ENCODE measurements at regions not wholly inside any gene's neighbourhood (a gene's known extent, or its start where the extent isn't known, plus 50 kb on each side); places are given as distances from the start of the nearest gene placed in this dataset.

DNA sequence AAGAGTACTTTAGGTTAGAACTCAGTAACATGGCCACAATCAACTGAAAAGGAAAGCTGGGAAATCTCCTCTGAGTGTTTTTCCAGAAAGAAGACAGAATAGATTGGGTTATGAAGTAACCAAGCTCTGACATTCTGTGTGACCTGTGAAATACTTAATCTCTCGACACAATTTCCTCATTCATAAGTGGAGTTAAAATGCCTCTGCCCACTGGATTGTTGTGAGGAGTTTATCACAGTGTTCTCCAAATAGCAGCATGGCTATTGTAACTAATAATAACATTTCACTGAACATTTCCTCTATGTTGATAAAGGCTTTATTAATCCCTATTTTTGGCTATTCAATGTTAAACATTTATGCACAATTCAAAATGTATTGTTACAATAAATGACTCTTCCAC lies 311.0 kb downstream of the GABRB2 start:
- no peak for DNase-seq
- no peaks in the 10 kb centered on the region for H3K36me3 ChIP-seq (replicated peaks; ENCODE audit: control insufficient read depth, insufficient read depth, low read length)
- no peak overlapping the region for H3K4me3 ChIP-seq (ENCODE audit: insufficient read depth, low read depth, low read length)

DNA sequence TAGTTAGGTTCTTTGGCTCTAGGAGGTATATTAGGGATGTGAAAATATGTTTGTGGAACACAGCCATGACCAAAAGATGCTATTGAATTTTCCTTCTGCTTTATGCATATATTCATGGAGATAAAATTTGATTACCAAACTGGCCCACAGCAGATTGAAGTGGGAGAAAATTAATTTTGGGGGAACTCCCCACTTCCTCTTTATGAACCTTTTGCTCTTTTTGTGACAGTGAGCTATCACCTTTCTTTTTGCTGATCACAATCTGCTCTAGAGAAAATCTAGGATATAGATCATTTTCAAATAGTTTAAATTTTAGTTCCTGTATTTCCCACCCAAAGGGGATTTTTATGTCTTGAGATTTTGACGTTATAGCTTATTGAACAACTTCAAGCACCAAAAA lies 313.0 kb downstream of the GABRB2 start:
- no peaks in the 10 kb centered on the region for H3K36me3 ChIP-seq (replicated peaks; ENCODE audit: control insufficient read depth, insufficient read depth, low read length)
- no peak for DNase-seq
- H3K4me3 ChIP-seq (ENCODE audit: insufficient read depth, low read depth, low read length): no peak overlapping the region
- no peaks in the 10 kb centered on the region for H3K27me3 ChIP-seq (ENCODE audit: control insufficient read depth, insufficient read depth, low read length)

More for the DNA sequence above, 311.0 kb downstream of the GABRB2 start:
- H3K27me3 ChIP-seq (ENCODE audit: control insufficient read depth, insufficient read depth, low read length): no peaks in the 10 kb centered on the region

DNA sequence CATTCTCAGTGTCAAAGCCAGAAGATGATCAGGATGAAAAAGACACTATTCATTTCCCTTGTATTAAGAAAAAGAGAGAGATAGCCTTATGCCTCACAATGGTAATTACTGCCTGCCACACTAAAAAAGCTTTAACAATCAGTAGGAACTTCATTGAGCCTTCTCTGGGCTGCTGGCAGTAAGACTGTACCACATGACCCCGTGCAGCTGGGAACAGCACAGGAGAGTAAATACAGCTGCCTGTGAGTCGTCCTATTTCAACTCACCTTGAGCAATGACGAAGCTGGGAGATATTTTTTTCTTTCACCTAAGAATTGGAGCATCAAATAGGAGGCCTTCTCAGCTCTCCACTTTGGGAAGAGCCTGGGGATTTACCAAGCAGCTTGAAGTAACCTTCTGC lies 316.3 kb downstream of the GABRB2 start:
- Histone ChIP-seq H3K27me3 (ENCODE audit: control insufficient read depth, insufficient read depth, low read length) (no peaks in the 10 kb centered on the region), H3K36me3 (replicated peaks; ENCODE audit: control insufficient read depth, insufficient read depth, low read length) (no peaks in the 10 kb centered on the region), H3K4me3 (ENCODE audit: insufficient read depth, low read depth, low read length) (no peak overlapping the region)
- no peak for DNase-seq

DNA sequence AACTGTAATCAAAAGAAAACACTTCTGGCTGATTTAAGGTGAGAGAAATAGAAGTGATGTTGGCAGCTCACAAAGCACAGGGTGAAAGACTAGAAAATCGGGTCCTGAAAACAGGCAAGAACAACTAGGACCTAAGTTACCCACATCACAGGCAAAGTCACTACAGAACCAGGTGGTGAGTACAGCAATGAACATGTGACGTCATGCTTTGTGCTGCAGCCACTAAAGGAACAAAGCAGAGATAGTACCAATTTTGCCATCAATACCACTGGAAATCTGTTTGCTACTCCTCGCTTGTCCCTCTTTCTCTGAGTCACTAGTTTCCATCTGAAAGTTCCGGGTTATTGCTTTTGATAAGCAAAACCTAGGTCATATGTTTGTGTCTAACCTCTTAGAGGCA lies 326.7 kb downstream of the GABRB2 start:
- DNase-seq: no peak
- Histone ChIP-seq H3K27me3 (ENCODE audit: control insufficient read depth, insufficient read depth, low read length) (no peaks in the 10 kb centered on the region), H3K36me3 (replicated peaks; ENCODE audit: control insufficient read depth, insufficient read depth, low read length) (no peaks in the 10 kb centered on the region), H3K4me3 (ENCODE audit: insufficient read depth, low read depth, low read length) (no peak overlapping the region)

DNA sequence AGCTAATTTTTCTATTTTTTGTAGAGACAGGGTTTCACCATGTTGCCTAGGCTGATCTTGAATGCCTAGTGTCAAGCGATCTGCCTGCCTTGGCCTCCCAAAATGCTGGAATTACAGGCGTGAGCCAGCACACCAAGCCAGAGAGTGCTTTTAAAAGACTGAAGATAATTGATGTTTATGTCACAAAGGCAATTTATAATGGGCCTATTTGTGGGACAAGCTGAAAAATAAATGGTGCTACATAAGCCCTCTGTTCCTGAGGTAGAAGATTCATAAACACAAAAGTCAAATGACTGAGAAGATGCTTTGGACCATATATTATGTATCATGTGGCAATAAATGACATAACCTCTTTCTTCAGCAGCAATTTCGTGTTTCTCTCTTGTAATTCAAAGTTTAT lies 329.6 kb downstream of the GABRB2 start:
- Histone ChIP-seq H3K4me3 (ENCODE audit: insufficient read depth, low read depth, low read length) (no peak overlapping the region), H3K27me3 (ENCODE audit: control insufficient read depth, insufficient read depth, low read length) (no peaks in the 10 kb centered on the region), H3K36me3 (replicated peaks; ENCODE audit: control insufficient read depth, insufficient read depth, low read length) (no peaks in the 10 kb centered on the region)
- DNase-seq: no peak

DNA sequence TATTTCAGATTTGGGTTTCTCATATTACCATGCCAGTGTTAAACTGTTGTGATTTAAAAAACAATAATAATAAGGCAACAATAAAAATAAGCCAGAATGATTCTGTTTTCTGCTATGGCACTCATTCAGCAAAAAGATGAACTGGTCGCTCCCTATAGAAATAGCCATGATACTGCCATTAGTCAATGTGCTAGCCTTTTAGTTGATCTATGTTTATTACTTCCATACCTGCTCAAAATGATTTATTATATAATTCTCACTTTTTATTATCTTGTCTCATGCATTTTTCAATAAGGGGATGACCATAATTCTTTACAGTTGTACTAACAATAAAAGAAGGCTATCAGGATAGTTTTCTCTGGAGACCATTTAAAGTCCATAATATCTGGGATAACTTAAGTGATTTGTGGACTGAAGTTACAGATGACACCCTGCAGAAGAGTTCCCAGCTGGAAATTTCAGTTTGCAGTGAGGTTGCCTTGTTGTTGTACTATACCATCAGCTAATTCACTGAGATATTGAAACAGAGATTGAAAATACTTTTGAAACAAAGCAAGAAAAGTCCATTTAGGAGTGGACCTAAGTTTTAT lies 334.3 kb downstream of the GABRB2 start:
- no peak for DNase-seq
- H3K36me3 ChIP-seq (replicated peaks; ENCODE audit: control insufficient read depth, insufficient read depth, low read length): no peaks in the 10 kb centered on the region
- no peak overlapping the region for H3K4me3 ChIP-seq (ENCODE audit: insufficient read depth, low read depth, low read length)
- H3K27me3 ChIP-seq (ENCODE audit: control insufficient read depth, insufficient read depth, low read length): no peaks in the 10 kb centered on the region

DNA sequence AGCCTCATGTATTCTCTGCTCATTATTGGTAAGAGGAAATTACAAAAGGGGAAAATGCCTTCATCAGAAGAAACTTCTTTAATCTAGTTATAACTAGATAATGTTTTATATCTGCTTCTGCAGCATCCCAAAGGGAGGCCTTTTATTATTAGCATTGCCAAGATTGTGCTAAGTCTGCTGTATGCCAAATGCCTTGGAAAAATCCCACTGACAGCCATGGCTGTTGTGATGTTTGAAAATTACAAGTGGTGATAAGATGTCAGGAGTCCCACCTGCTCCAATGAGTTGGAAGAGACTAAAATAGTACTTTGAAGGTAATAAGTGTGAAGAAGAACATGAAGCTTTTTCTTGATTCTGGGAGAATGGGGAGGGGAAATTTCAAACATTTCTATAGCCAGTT lies 345.0 kb downstream of the GABRB2 start:
- no peak overlapping the region for H3K4me3 ChIP-seq (ENCODE audit: insufficient read depth, low read depth, low read length)
- no peaks in the 10 kb centered on the region for H3K36me3 ChIP-seq (replicated peaks; ENCODE audit: control insufficient read depth, insufficient read depth, low read length)
- H3K27me3 ChIP-seq (ENCODE audit: control insufficient read depth, insufficient read depth, low read length): no peaks in the 10 kb centered on the region
- no peak for DNase-seq

DNA sequence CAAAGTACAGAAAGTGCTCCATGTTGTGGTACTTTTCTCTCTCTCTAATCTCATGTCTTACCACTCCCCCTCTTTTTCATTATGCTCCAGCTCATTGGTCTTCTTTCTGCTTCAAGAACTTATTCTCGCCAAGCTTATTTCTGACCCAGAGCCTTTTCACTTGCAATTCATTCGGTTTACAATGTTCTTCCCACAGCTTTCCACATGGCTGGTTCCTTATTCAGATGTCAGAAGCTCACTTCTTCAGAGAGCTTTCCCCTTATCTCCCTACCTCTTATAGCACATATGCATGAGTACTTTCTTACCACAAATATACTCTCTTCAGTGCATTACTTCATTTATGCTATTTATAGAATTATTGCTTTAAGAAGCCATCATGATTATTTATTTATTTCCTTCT lies 338.8 kb upstream of the ATP10B start:
- H3K27me3 ChIP-seq (ENCODE audit: control insufficient read depth, insufficient read depth, low read length): no peaks in the 10 kb centered on the region
- no peaks in the 10 kb centered on the region for H3K36me3 ChIP-seq (replicated peaks; ENCODE audit: control insufficient read depth, insufficient read depth, low read length)
- no peak overlapping the region for H3K4me3 ChIP-seq (ENCODE audit: insufficient read depth, low read depth, low read length)
- no peak for DNase-seq

DNA sequence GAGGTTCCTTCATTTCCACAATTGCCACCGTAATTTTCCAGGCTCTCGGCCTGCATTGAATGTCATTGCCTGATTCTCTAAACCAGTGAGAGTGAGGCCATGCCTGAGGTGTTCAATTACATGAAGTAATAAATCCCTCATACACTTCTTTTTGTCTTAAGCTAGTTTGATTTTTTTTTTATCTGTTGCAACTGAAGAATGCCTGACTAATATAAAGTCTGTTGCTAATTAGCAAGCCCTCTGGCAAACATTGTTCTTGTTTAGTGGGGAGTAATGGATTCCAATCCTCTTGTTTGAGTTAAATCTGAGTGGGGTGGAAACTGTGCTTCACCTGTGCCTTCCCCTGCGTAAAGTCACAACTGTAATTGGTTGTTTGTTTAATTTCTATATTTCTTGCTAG lies 338.1 kb upstream of the ATP10B start:
- no peak for DNase-seq
- Histone ChIP-seq H3K36me3 (replicated peaks; ENCODE audit: control insufficient read depth, insufficient read depth, low read length) (no peaks in the 10 kb centered on the region), H3K4me3 (ENCODE audit: insufficient read depth, low read depth, low read length) (no peak overlapping the region), H3K27me3 (ENCODE audit: control insufficient read depth, insufficient read depth, low read length) (no peaks in the 10 kb centered on the region)

DNA sequence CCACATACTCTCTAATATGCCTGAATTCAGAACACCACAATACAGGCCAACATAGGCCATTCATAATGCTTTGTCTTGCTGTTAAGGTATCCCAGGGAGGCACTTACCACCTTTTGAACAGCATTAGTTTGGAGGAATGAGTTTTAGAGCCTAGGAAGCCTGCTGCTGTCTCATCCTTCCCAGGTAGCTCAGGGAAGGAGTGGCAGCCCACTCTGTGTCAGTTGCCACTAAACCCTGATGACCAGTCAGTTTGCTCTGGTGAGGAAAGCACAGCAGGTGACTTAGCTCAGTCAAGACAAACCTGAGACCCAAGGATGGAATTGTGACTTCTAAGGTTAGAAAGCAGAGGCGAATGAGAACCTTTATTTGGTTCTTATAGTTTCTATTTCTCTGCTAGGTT lies 337.4 kb upstream of the ATP10B start:
- no peaks in the 10 kb centered on the region for H3K36me3 ChIP-seq (replicated peaks; ENCODE audit: control insufficient read depth, insufficient read depth, low read length)
- no peaks in the 10 kb centered on the region for H3K27me3 ChIP-seq (ENCODE audit: control insufficient read depth, insufficient read depth, low read length)
- DNase-seq: no peak
- no peak overlapping the region for H3K4me3 ChIP-seq (ENCODE audit: insufficient read depth, low read depth, low read length)

DNA sequence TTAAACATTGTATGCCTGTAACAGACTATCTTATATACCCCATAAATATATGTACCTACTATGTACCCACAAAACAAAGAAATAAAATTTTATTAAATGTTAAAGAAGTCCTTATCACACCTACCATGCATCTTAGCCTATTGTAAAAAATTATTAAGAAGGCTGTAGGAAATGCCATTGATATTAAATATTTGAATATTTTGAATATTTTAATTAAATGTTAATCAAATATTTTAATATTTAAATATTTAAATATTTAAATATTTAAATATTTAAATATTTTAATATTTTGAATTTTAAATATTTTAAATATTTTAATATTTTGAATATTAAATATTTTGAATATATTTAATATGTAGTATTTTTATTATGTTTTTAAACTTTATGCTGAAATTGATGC lies 331.5 kb upstream of the ATP10B start:
- Histone ChIP-seq H3K27me3 (ENCODE audit: control insufficient read depth, insufficient read depth, low read length) (no peaks in the 10 kb centered on the region), H3K4me3 (ENCODE audit: insufficient read depth, low read depth, low read length) (no peak overlapping the region), H3K36me3 (replicated peaks; ENCODE audit: control insufficient read depth, insufficient read depth, low read length) (no peaks in the 10 kb centered on the region)
- DNase-seq: no peak

DNA sequence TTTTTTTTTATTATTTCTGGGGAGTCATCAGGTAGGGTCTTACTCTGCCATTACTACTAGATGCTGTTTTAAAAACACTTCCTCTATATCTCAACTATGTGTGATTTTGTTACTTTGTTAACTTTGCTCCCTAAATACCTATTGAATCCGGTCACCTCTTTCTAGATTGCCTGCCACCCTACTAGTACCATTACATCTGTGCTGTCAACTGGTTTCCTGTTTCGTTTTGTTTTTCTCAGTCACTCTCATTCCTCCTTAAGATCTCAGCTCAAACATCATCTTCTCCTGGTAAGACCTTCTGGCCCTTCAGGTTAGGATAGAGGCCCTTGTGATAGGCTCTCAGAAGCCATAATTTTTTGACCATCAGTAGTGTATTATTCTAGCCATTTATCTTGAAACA lies 324.2 kb upstream of the ATP10B start:
- Histone ChIP-seq H3K4me3 (ENCODE audit: insufficient read depth, low read depth, low read length) (no peak overlapping the region), H3K36me3 (replicated peaks; ENCODE audit: control insufficient read depth, insufficient read depth, low read length) (no peaks in the 10 kb centered on the region), H3K27me3 (ENCODE audit: control insufficient read depth, insufficient read depth, low read length) (no peaks in the 10 kb centered on the region)
- no peak for DNase-seq

DNA sequence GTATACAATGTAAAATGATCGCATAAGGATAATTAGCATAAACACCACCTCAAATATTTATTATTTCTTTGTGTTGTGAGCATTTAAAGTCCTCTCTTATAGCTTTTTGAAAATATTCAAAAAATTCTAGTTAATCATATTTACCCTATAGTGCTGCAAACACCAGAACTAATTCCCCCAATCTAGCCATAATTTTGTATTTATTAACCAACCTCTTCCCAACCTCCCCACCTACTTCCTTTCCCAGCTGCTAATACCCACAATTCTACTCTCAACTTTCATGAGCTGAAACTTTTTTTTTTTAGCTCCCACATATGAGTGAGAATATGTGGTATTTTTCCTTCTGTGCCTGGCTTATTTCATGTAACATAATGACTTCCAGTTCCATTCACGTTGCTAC lies 317.8 kb upstream of the ATP10B start:
- no peak for DNase-seq
- H3K4me3 ChIP-seq (ENCODE audit: insufficient read depth, low read depth, low read length): no peak overlapping the region
- H3K36me3 ChIP-seq (replicated peaks; ENCODE audit: control insufficient read depth, insufficient read depth, low read length): no peaks in the 10 kb centered on the region
- H3K27me3 ChIP-seq (ENCODE audit: control insufficient read depth, insufficient read depth, low read length): no peaks in the 10 kb centered on the region

DNA sequence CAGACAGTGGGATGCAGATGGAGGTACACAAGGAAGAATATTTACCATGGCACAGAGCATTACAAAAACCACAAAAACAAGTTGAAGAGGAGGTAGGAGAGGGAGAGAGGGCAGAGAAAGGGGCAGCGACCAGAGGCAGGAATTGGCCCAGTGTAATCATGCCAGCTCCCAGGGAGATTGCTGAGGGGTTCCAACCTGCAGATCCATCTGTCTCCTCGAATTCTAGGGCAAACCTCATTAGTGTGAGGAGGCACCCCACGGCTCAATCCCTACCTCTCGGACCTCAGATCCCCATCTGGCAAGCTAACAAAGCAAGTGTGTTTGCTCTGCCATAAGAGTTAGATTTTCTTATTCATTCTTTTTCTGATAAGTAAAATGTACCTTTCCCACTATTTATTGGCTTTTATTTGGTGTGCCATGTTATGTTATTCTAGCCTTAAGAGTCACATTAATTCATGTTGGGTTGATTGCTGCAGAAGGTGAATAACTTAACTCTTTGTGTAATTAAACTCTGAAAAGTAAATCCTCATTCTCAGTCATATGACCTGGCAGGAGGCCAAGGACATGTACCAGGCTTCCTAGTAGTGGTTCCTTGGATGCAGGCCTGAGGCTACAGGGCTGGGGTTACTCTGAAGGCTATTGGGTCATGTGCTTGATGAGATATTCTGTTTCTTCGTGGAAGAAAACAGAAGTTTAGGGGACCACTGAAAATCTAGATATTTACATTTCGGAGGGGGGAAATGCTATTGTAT lies 315.2 kb upstream of the ATP10B start:
- H3K36me3 ChIP-seq (replicated peaks; ENCODE audit: control insufficient read depth, insufficient read depth, low read length): no peaks in the 10 kb centered on the region
- H3K4me3 ChIP-seq (ENCODE audit: insufficient read depth, low read depth, low read length): no peak overlapping the region
- no peaks in the 10 kb centered on the region; the same call in 1 of the 2 replicates for H3K27me3 ChIP-seq (ENCODE audit: control insufficient read depth, insufficient read depth, low read length)
- no peak for DNase-seq

DNA sequence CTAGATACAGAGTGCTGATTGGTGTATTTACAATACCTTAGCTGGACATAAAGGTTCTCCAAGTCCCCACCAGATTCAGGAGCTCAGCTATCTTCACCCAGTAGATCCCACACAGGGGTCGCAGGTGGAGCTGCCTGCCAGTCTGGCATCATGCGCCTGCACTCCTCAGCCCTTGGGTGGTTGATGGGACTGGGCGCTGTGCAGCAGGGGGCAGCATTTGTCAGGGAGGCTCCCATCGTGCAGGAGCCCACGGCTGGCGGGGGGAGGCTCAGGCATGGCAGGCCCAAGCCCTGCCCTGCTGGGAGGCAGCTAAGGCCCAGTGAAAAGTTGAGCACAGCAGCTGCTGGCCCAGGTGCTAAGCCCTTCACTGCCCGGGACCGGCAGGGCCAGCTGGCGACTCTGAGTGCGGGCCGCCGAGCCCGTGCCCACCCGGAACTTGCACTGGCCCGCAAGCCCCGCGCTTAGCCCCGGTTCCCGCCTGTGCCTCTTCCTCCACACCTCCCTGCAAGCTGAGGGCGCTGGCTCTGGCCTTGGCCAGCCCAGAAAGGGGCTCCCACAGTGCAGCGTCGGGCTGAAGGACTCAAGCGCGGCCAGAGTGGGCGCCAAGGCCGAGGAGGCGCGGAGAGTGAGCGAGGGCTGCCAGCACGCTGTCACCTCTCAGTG lies 314.1 kb upstream of the ATP10B start:
- no peaks in the 10 kb centered on the region; the same call in 1 of the 2 replicates for H3K27me3 ChIP-seq (ENCODE audit: control insufficient read depth, insufficient read depth, low read length)
- DNase-seq: peak; percentile 13
- no peaks in the 10 kb centered on the region for H3K36me3 ChIP-seq (replicated peaks; ENCODE audit: control insufficient read depth, insufficient read depth, low read length)
- no peak overlapping the region for H3K4me3 ChIP-seq (ENCODE audit: insufficient read depth, low read depth, low read length)
